H7 (cell line): ENCODE measurements at regions not wholly inside any gene's neighbourhood (a gene's known extent, or its start where the extent isn't known, plus 50 kb on each side); places are given as distances from the start of the nearest gene placed in this dataset.
"Not testable (repeated sequence)": the region's sequence is repeated elsewhere in the genome, so short reads cannot be mapped to it uniquely, and the experiment has no call there.

ENCODE experiments used
- DNase-seq: peaks from one replicate; pipeline ENCODE4 v3.0.0; 2012
- H3K27me3 ChIP-seq: 2 replicates; pipeline ENCODE4 v1.6.0; 2011; ENCODE audit warnings: mild to moderate bottlenecking, low read length; ENCODE audit not compliant: control insufficient read depth, insufficient read depth
- H3K36me3 ChIP-seq: replicated peaks from 2 replicates; pipeline ENCODE4 v1.5.1; 2011; ENCODE audit warnings: low read length; ENCODE audit not compliant: control insufficient read depth, insufficient read depth
- H3K4me3 ChIP-seq: 2 replicates; pipeline ENCODE4 v1.5.1; 2011; ENCODE audit warnings: low read depth, mild to moderate bottlenecking, control low read depth, low read length, moderate library complexity; ENCODE audit not compliant: insufficient read depth

GRCh38 chr16:60150907-60151306, 1416.8 kb upstream of the GOT2 start:
- Histone ChIP-seq H3K4me3 (no peak overlapping the region), H3K27me3 (no peaks in the 10 kb centered on the region), H3K36me3 (no peaks in the 10 kb centered on the region)
- DNase-seq, result no peak

DNA sequence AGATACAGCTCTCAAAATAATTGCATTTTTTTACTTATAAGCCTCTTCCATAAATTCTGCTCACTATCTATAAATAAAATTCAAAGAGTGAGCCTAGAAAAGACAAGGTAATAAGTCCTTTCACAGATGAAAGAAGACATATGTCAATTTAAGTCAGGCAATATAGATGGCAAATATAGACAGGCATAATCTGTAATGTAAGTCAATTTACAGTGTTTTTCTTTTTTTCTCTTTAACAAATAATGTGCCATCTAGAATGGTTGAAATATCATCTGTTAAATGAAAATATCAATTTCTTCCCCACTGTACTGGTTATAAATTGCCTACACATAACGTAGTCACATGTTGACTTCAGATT, 1409.2 kb upstream of the GOT2 start:
- no peaks in the 10 kb centered on the region for H3K27me3 ChIP-seq
- no peaks in the 10 kb centered on the region for H3K36me3 ChIP-seq
- no peak overlapping the region for H3K4me3 ChIP-seq
- DNase-seq, result no peak

- no peaks in the 10 kb centered on the region for H3K36me3 ChIP-seq
- no peak overlapping the region for H3K4me3 ChIP-seq
- no peak for DNase-seq
- no peaks in the 10 kb centered on the region for H3K27me3 ChIP-seq
These were observed 1408.7 kb upstream of the GOT2 start for GRCh38 chr16:60142619-60143347.

GRCh38 chr16:60137891-60138290, 1403.8 kb upstream of the GOT2 start:
- DNase-seq, result no peak
- H3K4me3 ChIP-seq, result no peak overlapping the region
- no peaks in the 10 kb centered on the region for H3K36me3 ChIP-seq
- no peaks in the 10 kb centered on the region for H3K27me3 ChIP-seq

- no peaks in the 10 kb centered on the region for H3K36me3 ChIP-seq
- DNase-seq, result no peak
- H3K27me3 ChIP-seq, result no peaks in the 10 kb centered on the region
- no peak overlapping the region for H3K4me3 ChIP-seq
These were observed 1393.1 kb upstream of the GOT2 start for GRCh38 chr16:60127196-60127595.

GRCh38 chr16:60126115-60126514, 1392.0 kb upstream of the GOT2 start:
- not testable (repeated sequence) for H3K27me3 ChIP-seq, H3K36me3 ChIP-seq, DNase-seq, H3K4me3 ChIP-seq

DNA sequence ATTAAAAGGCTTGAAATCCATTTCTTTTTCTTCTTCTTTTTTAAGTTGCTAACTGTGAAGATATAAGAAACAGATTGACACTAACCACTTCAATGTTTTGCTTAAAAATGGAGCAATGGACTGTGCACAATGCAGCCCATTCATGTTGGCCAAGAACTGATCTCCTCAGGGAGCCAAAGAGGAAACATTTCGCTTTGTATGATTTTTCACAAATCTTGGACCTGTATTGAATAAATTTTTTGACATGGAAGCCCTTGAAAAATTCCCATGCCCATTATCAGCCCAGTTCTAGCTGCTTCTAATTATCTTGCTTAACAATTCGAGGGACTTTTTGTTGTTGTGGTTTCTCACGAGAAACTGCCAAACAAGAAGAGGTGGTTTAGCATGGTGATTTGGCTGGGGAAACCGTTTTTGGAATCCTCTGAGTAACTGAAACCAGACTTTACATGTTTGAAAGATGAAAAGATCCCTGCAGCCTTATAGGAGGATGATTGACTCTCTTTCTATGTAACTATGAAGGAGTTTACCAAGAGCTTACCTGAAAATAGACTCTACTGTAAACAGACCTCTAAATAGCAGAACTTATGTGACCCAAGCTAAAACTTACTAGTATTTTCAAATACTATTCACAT, 1389.4 kb upstream of the GOT2 start:
- Histone ChIP-seq H3K36me3 (no peaks in the 10 kb centered on the region), H3K27me3 (no peaks in the 10 kb centered on the region), H3K4me3 (no peak overlapping the region)
- DNase-seq, result no peak

DNA sequence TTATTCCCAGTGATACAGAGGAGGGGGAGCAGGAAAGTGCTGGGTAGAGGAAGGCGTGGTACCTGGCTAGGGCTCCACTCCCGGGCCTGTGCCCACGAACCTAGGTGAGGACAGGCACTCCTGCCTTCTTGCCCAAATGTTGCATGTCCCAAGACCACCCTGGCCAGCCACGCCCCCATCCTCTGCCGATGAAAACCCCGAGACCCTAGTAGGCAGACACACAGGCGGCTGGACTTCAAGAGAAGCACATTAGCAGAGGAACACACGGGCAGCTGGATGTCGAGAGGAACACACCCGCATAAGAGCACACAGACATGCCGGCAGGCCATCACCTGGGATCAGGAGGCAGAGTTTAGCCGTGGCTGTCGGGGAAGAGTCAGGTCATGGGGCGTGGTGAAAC, 1386.5 kb upstream of the GOT2 start:
- Histone ChIP-seq H3K36me3 (no peaks in the 10 kb centered on the region), H3K27me3 (no peaks in the 10 kb centered on the region), H3K4me3 (no peak overlapping the region)
- no peak for DNase-seq

GRCh38 chr16:60110531-60110930, 1376.4 kb upstream of the GOT2 start:
- Histone ChIP-seq H3K4me3 (no peak overlapping the region), H3K27me3 (no peaks in the 10 kb centered on the region), H3K36me3 (no peaks in the 10 kb centered on the region)
- DNase-seq, result no peak

GRCh38 chr16:60107871-60108270, 1373.8 kb upstream of the GOT2 start:
- no peaks in the 10 kb centered on the region for H3K36me3 ChIP-seq
- DNase-seq, result no peak
- no peak overlapping the region for H3K4me3 ChIP-seq
- H3K27me3 ChIP-seq, result no peaks in the 10 kb centered on the region

GRCh38 chr16:60107437-60107836, 1373.3 kb upstream of the GOT2 start:
- no peaks in the 10 kb centered on the region for H3K27me3 ChIP-seq
- no peak overlapping the region for H3K4me3 ChIP-seq
- no peaks in the 10 kb centered on the region for H3K36me3 ChIP-seq
- DNase-seq, result no peak

GRCh38 chr16:60100371-60100770, 1366.3 kb upstream of the GOT2 start:
- Histone ChIP-seq H3K27me3 (no peaks in the 10 kb centered on the region), H3K4me3 (no peak overlapping the region), H3K36me3 (no peaks in the 10 kb centered on the region)
- DNase-seq, result no peak

DNA sequence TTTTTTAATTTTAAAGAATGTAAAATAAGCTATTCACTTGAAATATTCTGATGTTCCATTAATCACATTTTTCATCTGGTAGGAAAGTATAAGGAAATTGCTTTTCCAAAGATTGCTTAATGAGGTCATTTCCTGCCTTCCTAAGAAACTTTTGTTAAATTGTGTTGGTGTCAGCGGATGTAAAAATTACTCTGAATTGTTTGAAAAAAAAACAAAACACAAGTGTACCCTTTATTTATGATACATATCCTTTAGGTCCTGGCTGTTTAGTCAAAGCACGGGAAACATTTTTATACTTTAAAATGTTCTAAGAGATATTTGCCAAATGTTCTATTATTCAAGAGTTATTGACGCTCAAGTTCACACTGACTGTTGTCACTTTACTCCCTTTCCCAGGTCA, 1357.4 kb upstream of the GOT2 start:
- DNase-seq, result no peak
- H3K36me3 ChIP-seq, result no peaks in the 10 kb centered on the region
- no peaks in the 10 kb centered on the region for H3K27me3 ChIP-seq
- no peak overlapping the region for H3K4me3 ChIP-seq

GRCh38 chr16:60091071-60091470, 1357.0 kb upstream of the GOT2 start:
- no peak overlapping the region for H3K4me3 ChIP-seq
- H3K27me3 ChIP-seq, result no peaks in the 10 kb centered on the region
- H3K36me3 ChIP-seq, result no peaks in the 10 kb centered on the region
- DNase-seq, result no peak

GRCh38 chr16:60087530-60087929, 1353.4 kb upstream of the GOT2 start:
- H3K4me3 ChIP-seq, result no peak overlapping the region
- DNase-seq, result no peak
- no peaks in the 10 kb centered on the region for H3K36me3 ChIP-seq
- no peaks in the 10 kb centered on the region for H3K27me3 ChIP-seq
